ENCODE measurements at regions not wholly inside any gene's neighbourhood (a gene's known extent, or its start where the extent isn't known, plus 50 kb on each side); places are given as distances from the start of the nearest gene placed in this dataset.

GRCh38 chr18:10285283-10285640 is 169.2 kb upstream of the APCDD1 start:
- Histone ChIP-seq H3K4me1 (ENCODE audit: control insufficient read depth in 1 of 2, insufficient read depth in 2 of 2, low read length in 2 of 2) (no peaks in the 10 kb centered on the region), H3K9me2 (ENCODE audit: insufficient read depth) (no peaks in the 10 kb centered on the region), H3K27ac (ENCODE audit: low read depth, low read length) (no peak overlapping the region), H3K36me3 (ENCODE audit: control insufficient read depth in 1 of 2, insufficient read depth in 2 of 2, low read length in 2 of 2) (no peaks in the 10 kb centered on the region), H3K79me2 (ENCODE audit: insufficient read depth, low read length) (no peaks in the 10 kb centered on the region), H2AFZ (ENCODE audit: low read depth, low read length, poor library complexity, severe bottlenecking) (no peak overlapping the region), H3K27me3 (ENCODE audit: insufficient read depth, low read length) (peaks cover 12% of the 10 kb centered on the region; the same call in 1 of the 2 replicates), H3K4me2 (ENCODE audit: low read length) (no peak overlapping the region), H3K9me3 (ENCODE audit: control insufficient read depth in 1 of 2, insufficient read depth in 1 of 2, low read depth in 1 of 2, low read length in 2 of 2) (peaks cover 0 to 5% of the 10 kb centered on the region in 2 experiments; a peak in 2 of 4 replicates), H4K20me1 (ENCODE audit: insufficient read depth) (no peaks in the 10 kb centered on the region), H3K4me3 (replicated peaks in 1 of 2; ENCODE audit: low read depth in 1 of 2, low read length in 2 of 2) (no peak overlapping the region), H3K9ac (ENCODE audit: low read length) (no peak overlapping the region)
- TF ChIP-seq POLR2A (IDR thresholded peaks at IDR 0.05; ENCODE audit: borderline replicate concordance, extremely low read depth, insufficient read depth, insufficient read length) (no peak), EZH2 (IDR thresholded peaks at IDR 0.05) (no peak), TCF7L2 (IDR thresholded peaks at IDR 0.05; ENCODE audit: borderline replicate concordance, extremely low read depth, insufficient read depth, insufficient read length) (no peak), MAX (IDR thresholded peaks at IDR 0.05) (no peak), REST (IDR thresholded peaks at IDR 0.05; ENCODE audit: low read depth) (no peak), CBX3 (IDR thresholded peaks at IDR 0.05; ENCODE audit: low read depth) (no peak)
- DNase-seq (ENCODE audit: low read depth, low spot score) = no peak
- RAD21 ChIA-PET (ENCODE audit: low non-redundant PET in 1 of 2, low total read pairs in 2 of 2, uncharacterized antibody in 2 of 2, unreplicated experiment in 2 of 2) = no interaction called here
- no TSS peak for BruUV-seq (replicated peaks)
- POLR2A ChIA-PET = no interaction called here
- ATAC-seq = no peak
- CTCF ChIA-PET = no interaction called here
- intact Hi-C loops (cut with micrococcal nuclease) = no loop called here

All from HCT116 (cell line).